Osteocyte (in vitro differentiated cells): ENCODE measurements at regions not wholly inside any gene's neighbourhood (a gene's known extent, or its start where the extent isn't known, plus 50 kb on each side); places are given as distances from the start of the nearest gene placed in this dataset.

Experiments
- DNase-seq: peaks from one replicate; pipeline ENCODE4 v3.0.0; 2021; ENCODE audit warnings: mixed read lengths; ENCODE audit not compliant: unreplicated experiment; ENCODE audit errors: extremely low spot score
- H3K27ac Mint-ChIP-seq: one replicate; pipeline ENCODE4 v1.8.0; 2021; ENCODE audit warnings: mild to moderate bottlenecking, mixed read lengths; ENCODE audit not compliant: unreplicated experiment
- H3K27me3 Mint-ChIP-seq: one replicate; pipeline ENCODE4 v1.8.0; 2021; ENCODE audit warnings: mixed read lengths; ENCODE audit not compliant: unreplicated experiment
- H3K36me3 Mint-ChIP-seq: one replicate; pipeline ENCODE4 v1.8.0; 2021; ENCODE audit warnings: mixed read lengths; ENCODE audit not compliant: unreplicated experiment
- H3K4me1 Mint-ChIP-seq: one replicate; pipeline ENCODE4 v1.8.0; 2021; ENCODE audit warnings: mixed read lengths; ENCODE audit not compliant: unreplicated experiment
- H3K4me3 Mint-ChIP-seq: one replicate; pipeline ENCODE4 v1.8.0; 2021; ENCODE audit warnings: mild to moderate bottlenecking, moderate library complexity, mixed read lengths; ENCODE audit not compliant: unreplicated experiment
- H3K9me3 Mint-ChIP-seq: one replicate; pipeline ENCODE4 v1.8.0; 2021; ENCODE audit warnings: mixed read lengths; ENCODE audit not compliant: unreplicated experiment
- TF ChIP-seq, protein P1 (sequence below): fragments of 200-600 bp; sonication (generic); IDR thresholded peaks from 2 replicates; pipeline ENCODE4 v1.5.0; 2021; ENCODE audit warnings: antibody characterized with exemption, mild to moderate bottlenecking, moderate library complexity

GRCh38 chr21:20572582-20572981, 425.6 kb upstream of the NCAM2 start:
- Mint-ChIP-seq H3K4me1 (peaks cover 2% of the 10 kb centered on the region), H3K36me3 (no peaks in the 10 kb centered on the region), H3K27me3 (no peaks in the 10 kb centered on the region), H3K9me3 (peaks cover 11% of the 10 kb centered on the region), H3K27ac (no peak overlapping the region), H3K4me3 (no peak overlapping the region)
- TF ChIP-seq, protein P1, sequence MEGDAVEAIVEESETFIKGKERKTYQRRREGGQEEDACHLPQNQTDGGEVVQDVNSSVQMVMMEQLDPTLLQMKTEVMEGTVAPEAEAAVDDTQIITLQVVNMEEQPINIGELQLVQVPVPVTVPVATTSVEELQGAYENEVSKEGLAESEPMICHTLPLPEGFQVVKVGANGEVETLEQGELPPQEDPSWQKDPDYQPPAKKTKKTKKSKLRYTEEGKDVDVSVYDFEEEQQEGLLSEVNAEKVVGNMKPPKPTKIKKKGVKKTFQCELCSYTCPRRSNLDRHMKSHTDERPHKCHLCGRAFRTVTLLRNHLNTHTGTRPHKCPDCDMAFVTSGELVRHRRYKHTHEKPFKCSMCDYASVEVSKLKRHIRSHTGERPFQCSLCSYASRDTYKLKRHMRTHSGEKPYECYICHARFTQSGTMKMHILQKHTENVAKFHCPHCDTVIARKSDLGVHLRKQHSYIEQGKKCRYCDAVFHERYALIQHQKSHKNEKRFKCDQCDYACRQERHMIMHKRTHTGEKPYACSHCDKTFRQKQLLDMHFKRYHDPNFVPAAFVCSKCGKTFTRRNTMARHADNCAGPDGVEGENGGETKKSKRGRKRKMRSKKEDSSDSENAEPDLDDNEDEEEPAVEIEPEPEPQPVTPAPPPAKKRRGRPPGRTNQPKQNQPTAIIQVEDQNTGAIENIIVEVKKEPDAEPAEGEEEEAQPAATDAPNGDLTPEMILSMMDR = no peak
- no peak for DNase-seq

GRCh38 chr21:20581361-20581760, 416.8 kb upstream of the NCAM2 start:
- Mint-ChIP-seq H3K4me1 (peaks cover 6% of the 10 kb centered on the region), H3K9me3 (no peaks in the 10 kb centered on the region), H3K4me3 (no peak overlapping the region), H3K36me3 (no peaks in the 10 kb centered on the region), H3K27me3 (no peaks in the 10 kb centered on the region), H3K27ac (no peak overlapping the region)
- TF ChIP-seq, protein P1 = no peak
- DNase-seq = no peak

GRCh38 chr21:20591284-20591683, 406.9 kb upstream of the NCAM2 start:
- DNase-seq = no peak
- Mint-ChIP-seq H3K27ac (no peak overlapping the region), H3K4me1 (no peaks in the 10 kb centered on the region), H3K27me3 (no peaks in the 10 kb centered on the region), H3K36me3 (no peaks in the 10 kb centered on the region), H3K9me3 (peaks cover 15% of the 10 kb centered on the region), H3K4me3 (no peak overlapping the region)
- TF ChIP-seq, protein P1 = no peak

DNA sequence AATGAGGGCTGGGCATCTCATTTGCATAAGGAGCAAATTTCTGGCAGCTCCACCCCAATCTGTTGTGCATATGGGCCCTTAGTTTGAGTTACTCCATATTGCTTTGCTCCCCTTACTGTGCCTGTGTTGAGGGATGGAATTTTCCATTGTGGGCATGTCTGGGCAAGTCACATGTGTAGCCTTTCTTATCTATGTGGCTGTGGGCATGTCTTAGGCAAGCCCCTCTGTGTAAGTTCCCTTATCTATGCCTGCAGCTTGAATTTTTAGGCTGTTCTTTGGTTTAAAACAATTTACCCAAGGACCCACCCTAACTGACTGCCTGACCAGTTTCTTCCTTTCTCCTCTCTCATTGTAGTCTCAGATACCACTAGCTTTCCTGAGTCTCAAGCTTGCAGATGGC, 405.7 kb upstream of the NCAM2 start:
- H3K27me3 Mint-ChIP-seq = no peaks in the 10 kb centered on the region
- TF ChIP-seq, protein P1 = no peak
- peaks cover 15% of the 10 kb centered on the region for H3K9me3 Mint-ChIP-seq
- no peak overlapping the region for H3K27ac Mint-ChIP-seq
- H3K4me1 Mint-ChIP-seq = no peaks in the 10 kb centered on the region
- H3K4me3 Mint-ChIP-seq = no peak overlapping the region
- H3K36me3 Mint-ChIP-seq = no peaks in the 10 kb centered on the region
- no peak for DNase-seq

DNA sequence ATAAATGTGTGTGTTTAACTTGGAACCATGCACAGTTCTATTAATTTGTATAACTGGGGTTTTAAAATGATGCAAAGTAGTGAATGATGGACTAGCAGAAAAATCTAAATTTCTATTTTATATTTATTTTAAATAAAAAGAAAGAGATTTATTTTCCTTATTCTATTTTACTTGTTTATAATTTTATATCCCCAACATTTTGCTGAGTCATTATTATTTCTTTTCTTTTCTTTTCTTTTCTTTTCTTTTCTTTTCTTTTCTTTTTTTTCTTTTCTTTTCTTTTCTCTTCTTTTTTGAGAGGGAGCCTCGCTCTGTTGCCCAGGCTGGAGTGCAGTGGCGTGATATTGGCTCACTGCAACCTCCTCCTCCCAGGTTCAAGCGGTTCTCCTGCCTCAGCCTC, 395.0 kb upstream of the NCAM2 start:
- H3K9me3 Mint-ChIP-seq = peaks cover 15% of the 10 kb centered on the region
- no peak overlapping the region for H3K27ac Mint-ChIP-seq
- no peak for DNase-seq
- no peak overlapping the region for H3K4me3 Mint-ChIP-seq
- no peaks in the 10 kb centered on the region for H3K27me3 Mint-ChIP-seq
- TF ChIP-seq, protein P1 = no peak
- no peaks in the 10 kb centered on the region for H3K36me3 Mint-ChIP-seq
- H3K4me1 Mint-ChIP-seq = no peaks in the 10 kb centered on the region
